ENCODE measurements at regions not wholly inside any gene's neighbourhood (a gene's known extent, or its start where the extent isn't known, plus 50 kb on each side); places are given as distances from the start of the nearest gene placed in this dataset.

DNA sequence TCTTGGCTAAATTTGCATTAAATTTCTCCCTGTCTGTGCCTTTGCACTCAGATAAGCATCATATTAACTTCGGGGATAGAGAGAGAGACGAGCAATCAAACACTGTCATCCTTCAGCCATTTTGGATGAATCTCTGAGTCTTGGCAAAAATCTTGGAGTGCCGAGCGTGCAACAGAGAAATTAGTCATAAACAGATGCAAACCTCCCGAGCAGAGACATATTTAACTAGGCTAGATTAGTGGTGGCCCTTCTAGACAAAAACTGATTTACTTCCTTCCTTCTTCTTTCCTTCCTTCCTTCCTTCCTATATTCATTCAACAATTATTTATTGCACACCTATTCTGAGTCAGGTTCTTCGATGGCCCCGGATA, 114.4 kb upstream of the BLID start:
- peak; percentile 70 for DNase-seq (ENCODE audit: low spot score)

DNA sequence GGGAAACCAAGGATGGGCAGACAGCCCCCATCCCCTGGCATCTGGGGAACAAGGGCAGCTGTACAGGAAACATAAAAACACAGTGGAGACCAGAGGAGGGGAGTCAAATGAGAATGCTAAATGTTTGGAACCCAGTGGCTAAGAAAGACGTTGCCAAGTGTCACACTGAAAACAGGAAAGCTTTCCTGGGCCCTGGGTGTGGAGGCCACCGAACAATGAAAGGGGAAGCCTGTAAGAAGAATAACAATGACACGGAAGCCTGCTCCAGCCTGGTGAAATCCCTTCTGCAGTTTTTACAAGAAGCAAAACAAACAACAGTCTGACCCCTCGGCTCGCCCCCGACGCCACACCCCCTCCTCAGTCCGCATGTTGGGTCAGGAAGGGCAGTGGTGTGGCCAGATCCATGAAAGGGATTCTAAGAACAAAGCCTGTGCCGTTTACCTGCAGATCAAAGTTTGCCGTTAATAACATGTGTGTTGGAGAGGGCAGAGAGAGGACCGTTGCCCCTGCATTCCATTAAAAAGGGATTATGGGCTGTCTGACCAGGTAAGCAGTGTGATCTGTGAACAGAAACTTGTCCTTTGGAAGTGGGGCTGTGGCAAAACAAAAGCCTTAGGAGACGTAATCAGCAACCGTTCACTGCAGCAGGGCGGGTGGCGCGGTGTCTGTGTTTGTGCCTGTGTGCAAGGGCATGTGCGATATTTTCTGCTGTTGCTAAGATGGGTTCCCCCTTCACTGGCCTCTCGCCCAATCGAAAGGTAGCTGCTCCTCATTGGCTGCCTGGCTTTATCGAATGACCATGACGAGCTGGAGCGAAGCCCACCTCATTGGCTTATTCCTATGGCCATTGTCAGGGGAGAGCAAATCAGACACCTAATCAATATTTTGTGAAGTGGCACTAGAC, 113.7 kb upstream of the BLID start:
- DNase-seq (ENCODE audit: low spot score) = no peak

DNA sequence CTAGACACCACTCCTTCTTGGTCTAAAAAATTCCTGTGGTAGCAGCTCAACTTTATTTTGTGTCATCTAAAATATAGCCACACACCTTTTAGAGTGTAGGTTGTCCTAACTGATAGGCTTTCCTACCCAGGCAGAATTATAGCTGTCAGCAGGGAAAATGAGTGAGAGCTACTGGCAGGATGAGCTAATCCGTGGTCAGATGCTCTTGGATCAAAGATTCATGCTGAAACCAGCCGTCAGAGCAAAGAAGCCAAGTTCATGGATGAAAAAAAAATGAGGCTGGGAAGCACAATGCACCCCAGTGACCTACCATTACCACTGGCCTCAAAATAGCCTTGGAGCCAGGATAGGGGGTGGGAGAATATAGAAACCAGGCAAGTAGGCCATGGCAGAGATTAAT, 113.1 kb upstream of the BLID start:
- DNase-seq (ENCODE audit: low spot score) = peak; percentile 61

DNA sequence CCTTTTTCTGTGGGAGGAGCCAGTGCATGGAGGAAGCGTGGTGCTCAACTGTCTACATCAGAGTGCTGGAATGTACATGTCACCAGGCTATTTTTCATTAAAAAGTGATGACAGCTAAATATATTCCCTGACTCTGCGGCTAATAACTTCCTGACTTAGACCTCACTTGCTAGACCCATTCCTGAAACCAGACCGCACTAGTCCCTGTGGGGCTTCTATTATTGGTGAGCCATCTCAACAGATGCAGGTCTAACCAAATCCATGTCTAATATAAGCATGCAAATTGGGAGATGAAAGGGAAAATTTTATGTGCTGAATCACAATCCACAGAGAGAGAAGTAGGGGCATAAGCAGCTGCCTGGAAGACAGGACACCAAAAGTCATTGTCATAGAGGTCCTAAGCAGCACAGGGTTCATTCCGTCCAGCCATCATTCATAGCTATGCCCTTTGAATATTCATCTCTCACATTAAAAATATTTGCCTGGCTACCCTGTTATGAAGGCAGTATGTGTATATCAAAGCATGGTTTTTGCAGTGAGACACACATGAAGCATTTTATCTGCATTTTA, 110.9 kb upstream of the BLID start:
- DNase-seq (ENCODE audit: low spot score) = peak; percentile 73

DNA sequence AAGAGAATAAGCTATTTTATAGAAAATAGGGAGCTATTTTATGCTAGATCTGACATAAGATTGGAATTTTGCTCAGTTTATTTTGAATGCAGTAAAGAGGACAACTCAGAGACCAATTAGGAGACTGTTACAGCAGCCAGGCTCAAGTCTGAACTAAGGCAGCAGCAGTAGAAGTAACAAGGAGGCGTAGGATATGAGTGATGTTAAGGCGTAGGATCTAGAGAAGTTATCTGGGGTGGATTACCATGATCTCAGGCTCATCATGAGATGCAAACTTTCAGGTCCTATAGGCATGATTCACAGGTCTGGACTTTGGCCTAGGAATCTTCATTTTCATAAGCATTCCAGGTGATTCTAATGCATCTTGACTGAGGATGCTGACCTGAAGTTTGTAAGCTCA, 108.9 kb upstream of the BLID start:
- no peak for DNase-seq (ENCODE audit: low spot score)

DNA sequence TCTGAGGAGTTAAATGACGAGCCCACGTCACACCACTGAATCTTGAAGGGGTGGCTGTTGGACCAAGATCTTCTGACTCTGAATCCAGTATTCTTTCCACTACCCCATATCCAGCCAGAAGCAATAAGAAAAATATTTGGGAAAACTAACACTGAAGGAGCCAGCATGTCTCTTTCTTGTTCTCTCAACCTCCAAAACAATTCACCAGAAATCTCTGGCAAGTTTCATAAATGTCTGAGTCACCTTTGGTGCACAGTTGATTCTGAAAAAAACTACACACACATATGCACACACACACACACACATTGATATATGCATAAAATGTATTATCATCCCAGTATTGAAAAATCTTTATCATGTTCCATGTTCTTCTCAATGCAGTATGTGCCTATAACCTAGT, 104.3 kb upstream of the BLID start:
- DNase-seq (ENCODE audit: low spot score) = no peak

DNA sequence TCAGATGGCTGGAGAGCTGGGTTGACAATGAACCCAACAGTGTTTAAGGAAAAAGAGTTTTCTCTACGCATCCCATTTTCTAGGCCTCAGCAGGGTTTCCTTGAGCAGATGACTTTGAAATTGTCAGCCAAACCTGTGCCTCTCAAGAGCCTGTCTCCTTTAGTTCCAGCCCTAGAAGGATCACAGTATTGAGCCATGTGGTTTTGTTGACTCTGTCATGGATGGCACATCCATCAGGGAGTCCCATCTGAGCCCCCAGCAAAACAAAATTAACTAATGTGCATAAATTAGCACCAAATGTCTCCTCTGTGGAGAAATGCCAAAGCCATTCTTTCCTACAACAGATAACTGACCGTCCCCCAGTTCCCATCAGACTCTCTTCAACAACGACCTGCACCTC, 103.8 kb upstream of the BLID start:
- DNase-seq (ENCODE audit: low spot score) = no peak

DNA sequence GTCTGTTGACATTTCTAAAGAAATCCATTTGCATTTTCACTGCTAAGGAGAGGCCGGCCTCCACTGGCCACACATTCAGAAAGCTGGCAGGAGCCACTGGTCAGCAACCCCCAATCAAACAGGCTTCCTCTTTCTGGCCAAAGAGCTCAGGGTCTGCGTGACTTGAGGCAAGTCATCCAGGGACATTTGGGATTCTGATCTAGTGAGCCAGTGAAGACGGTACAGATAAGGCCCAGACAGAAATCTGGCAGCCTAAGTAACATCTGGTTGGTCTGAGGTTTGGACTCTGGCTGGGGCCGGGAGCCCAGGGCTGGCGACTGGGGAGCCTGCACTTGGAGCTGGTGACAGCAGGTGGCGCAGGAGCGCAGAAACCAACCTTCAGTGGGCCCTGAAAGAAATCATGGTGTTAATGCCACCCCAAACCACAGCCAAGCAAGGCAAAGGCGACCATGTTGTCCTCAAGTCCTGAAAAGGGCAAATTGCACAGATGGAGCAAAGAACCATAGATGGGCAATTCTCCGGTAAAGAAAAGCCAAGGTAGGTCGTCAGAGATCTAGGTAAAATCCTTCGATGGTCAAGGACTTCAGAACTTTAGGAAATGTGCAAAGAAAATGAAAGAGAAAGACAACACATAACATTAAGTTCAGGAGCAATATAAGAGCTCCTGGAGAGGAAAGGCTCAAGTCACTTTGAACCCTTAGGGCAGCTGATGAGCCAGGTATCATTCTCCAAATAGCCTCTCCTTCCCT, 99.4 kb upstream of the BLID start:
- DNase-seq (ENCODE audit: low spot score) = peak; percentile 92

DNA sequence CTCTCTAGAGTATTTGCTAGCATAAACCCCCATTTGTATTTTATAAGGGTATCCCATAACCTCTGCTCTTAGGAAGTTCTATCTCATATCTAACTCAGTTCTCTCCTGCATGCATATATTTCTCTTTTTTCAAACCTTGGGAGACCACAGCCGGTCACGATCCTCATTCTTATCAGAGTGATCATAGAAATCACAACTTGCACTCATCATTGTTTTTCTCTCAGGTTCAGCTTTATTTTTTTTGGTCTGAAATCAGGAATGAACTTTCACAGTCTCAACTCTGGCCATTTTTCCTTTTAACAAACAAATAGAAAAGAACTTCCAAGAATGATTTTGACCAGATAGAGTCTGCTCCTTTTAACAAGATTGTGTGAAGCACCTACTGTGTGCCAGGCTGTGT, 98.6 kb upstream of the BLID start:
- no peak for DNase-seq (ENCODE audit: low spot score)

DNA sequence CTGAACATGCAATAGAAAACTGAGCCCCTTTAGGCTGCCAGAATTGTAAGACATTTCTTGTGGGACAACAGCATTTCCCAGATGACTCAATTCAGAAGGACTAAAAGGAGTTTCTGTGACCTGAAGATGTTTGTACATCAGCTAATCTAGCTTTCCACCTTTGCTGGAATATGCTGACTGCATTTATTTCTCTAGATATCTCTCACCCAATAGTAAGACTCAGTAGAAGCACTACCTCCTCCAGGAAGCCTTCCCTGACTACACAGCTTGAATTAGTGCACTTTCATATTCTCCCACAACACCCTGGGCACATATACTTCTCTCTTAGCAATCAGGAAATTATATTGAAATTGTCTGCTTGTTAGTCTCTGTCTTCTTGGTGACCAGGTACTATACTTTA, 98.1 kb upstream of the BLID start:
- no peak for DNase-seq (ENCODE audit: low spot score)

DNA sequence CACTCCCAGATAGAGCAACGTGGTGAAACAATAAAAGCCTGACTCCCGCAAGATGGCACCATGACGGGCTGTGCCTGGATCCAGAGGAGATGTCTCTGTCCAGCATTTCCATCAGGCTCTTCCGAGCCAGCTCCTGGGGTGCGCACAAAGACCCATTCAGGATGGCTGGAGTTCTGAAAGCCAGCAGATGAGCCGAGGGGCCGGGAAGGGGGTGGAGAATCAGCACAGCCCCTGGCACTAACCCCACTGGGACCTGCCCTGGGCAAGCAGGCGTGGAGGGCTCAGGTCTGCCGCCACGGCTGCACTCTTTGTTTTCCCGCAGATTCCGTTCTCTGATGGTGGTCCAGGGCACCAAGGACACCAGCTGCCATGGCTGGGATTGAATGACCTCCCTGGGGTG, 97.2 kb upstream of the BLID start:
- DNase-seq (ENCODE audit: low spot score) = no peak

DNA sequence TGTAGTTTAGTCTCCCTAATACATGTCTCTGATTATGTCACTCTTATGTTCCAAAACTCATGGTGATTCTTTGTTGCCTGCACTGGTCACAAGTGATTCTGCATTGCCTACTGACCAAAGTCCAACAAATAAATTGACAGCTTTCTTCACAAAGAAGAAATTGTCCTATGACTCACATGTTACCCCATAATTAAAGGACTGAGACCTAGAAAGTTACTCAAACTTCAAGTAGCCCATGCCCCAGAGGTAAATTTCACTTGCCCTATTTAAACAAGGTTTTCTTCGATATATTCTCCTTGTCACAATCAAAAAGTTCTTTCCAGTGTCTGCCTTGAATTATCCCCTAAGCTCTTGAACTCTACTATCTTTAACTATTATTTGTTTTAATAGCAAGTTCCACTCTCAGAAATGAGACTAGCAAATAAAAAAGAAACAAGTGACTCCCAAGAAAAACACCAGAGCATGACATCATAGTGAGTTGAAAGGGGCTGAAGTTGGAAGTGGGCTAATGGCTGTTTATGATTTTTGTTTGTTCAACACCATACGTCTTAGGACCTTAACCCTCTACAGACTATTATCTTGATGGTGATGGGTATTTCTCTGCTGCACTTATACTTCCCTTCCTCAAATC, 94.5 kb upstream of the BLID start:
- no peak for DNase-seq (ENCODE audit: low spot score)

DNA sequence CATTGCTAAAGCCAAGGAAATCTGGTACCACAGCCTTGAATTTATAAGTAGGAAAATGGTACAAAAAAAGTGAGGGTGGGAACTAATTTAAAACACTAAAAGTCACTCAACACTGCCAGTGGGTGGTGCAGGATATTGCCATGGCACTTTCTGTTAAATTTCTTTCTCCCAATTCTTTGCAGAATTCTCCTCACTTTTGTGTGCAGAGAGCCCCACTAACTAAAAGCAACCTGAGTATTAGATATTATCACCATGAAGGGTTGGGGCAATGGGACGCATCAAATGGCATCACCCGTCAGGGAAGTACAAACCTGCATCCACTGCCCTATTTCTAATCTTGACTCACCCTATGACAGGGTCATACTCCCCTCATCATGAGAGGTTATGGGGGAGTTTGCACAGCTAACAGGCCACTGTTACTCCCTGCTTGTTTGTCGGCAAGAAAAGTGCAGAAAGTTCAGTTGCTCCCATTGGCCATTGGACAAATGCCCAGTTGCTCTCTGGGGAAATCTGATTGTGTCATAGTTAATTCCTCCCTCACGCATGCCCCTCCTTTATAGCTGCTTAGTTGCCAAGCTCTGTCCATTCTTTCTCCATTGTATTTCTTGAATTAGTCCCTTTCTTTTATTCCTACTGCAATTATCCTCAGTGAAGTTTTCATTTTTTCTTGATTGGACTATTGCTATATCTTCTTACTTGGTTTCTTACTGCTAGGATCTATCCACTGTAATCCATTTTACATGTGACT, 93.8 kb upstream of the BLID start:
- peak; percentile 49 for DNase-seq (ENCODE audit: low spot score)

DNA sequence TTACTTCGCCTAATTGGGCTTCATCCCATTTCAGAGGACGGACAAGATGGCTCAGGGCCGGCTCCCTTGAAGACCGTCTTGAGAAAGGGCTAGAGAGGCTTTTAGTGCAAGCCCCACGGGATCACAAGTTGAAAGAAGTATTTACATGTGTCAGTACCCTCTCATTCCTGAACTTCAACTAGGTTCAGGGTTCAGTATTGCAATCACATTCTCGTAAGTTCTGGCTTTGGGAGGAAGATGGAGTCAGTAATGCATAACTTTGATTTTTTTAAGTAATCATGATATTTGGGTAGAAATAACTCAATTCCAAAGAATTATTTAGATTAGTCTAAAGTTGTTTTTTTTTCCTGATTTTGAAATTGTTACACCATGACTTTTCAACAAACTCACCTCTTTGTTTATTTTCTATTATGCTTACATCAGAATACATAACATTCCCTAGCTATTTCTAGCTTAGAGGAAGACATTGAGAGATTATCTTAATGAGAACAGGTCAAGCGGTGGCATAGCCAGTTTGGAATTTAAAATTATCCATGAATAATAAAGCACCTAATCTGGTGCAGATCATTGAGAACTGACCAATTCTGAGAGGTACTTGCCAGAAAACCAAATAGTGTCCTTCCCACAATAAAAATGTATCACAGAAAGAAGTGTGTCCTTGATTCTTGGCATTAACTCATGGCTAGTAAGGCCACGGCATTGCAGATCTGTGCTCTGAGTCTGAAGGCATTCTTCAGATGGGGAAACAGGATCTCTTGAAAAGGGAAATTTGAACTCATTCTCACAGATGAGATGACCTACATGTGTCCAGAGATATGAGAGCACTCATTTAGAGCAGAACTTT, 92.1 kb upstream of the BLID start:
- DNase-seq (ENCODE audit: low spot score) = peak; percentile 31

DNA sequence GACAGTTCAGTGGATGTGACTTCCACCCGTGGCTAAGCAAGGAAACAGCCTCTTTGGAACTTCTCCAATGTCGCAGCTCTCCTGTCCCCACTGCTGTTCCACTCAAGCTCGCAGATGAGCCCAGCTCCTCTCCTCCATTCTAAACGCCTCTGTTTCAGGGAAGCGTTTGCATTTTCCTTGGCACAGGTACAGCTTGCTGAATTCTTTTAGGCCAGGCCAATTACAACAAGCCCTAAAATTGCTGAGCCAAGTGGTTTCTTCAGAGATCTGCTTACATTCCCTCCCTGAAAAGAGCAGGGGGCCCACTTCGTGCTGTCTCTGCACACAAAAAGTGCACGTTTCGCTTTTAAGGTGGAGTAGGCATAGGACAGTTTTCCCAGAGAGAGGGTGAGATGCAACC, 91.5 kb upstream of the BLID start:
- DNase-seq (ENCODE audit: low spot score) = no peak

DNA sequence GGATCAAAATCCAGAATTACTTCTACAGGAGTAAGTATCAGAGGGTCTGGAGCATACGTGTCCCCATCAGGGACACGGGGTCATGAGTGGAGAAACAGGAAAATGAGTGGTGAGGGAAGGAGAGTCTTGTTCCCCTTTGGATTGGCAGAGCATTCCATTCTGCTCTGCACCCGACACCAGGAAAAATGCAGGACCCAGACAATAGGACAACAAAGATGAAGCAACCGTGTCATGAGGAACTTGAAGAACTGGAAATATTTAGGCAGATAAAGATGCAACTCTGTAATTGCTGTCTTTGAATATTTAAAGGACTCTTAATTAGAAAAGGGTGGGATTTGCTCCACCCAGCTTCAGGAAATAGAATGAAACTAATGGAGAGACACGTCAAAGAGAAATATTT, 89.0 kb upstream of the BLID start:
- DNase-seq (ENCODE audit: low spot score) = peak; percentile 51

DNA sequence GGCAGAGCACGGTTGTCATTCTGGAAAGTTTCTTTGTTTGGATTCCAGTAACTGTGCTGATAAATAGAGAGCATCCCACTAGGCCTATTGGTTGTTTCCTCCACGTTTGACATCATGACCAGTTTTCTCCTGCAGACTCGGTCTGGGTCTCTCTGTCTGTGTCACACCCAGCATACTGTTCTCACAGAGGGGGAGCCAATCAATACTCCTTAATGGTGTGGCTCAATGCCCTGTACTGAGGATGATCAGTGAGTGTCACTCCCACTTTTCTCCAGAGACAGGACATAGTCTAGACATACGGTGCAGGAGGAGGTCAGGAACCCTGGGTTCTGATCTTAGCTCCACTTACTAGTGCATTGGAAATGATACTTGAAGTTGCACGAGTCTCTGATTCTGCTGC, 88.2 kb upstream of the BLID start:
- peak; percentile 20 for DNase-seq (ENCODE audit: low spot score)

DNA sequence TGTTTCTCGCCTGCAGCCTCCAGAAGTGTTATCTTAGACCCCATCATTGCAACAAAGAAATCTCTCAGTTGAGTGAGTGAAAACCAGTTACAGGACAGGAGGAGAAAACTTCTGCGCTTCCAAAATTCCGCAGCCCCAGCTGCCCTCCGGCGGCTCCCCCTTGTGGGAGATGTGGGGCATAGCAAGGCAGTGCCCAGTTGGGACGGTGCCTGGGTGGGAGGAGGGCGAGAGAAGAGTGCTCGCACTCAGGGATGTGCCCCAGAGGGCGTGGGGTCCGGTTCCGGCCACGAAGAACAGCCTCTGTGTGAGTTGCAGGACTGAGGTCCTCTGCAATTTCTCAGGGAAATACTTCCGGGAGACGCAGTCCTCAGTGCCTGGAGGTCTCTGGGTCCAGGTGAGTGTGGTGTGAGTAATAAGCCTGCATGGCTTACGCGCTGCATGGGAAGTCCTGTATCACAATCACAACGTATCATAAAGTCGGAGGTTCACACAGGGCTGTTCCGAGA, 87.0 kb upstream of the BLID start:
- DNase-seq (ENCODE audit: low spot score) = peak; percentile 83

DNA sequence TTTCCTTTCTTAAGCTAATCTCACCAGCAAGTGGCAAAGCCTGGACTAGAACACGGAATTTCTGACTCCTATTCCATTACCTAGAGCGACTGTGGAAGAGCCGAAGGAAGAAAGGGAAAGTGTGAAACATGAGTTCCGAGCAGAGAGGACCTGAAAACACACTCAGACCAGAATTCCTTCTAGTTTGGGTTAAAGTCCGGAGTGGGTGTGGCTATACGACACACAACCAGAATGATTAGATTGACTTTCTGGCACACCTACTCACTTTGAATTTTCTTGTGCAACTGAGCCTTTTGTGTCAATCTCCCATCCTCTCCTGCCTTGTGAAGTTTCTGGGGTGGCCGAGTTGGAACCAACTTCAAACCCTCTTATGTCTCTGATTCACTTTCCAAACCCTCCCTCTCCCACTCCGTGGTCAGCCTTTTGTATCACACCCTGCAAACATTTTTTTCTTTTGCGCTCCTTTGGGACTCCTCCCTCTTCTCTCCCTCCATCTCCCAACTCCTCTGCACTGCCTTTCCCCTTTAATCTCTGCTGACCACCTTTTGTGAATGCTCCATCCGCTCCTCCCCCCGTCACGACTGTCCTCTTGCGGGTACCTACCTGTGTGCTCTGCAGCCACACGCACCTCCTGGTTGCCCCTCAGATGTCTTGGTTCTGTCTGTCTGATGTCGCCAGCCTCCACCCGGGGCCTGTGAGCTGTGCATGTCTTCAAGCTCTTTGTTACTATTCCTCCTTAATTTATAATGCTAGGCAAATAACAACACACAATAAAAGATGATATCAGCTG, 86.3 kb upstream of the BLID start:
- DNase-seq (ENCODE audit: low spot score) = peak; percentile 50

DNA sequence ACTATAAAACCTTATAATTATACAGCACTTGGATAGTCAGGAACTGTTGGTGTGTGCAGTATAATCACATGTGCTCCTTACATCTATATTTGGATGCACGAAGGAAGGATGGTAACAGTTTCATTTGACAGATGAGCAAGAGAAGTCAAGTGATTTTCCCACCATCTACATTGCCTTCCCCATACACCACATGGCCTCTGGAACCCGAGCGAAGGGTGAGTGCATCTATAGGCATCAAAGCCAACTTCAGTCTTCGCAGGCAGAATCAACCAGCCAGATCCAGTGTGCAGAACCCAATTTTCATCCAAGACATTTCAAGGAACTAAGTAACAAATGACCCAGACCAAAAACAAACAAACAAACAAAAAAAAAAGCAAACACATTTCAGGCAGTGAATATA, 85.1 kb upstream of the BLID start:
- no peak for DNase-seq (ENCODE audit: low spot score)

Measured in AG20443 (cell line).